HuH-7.5 (cell line): ENCODE measurements at regions not wholly inside any gene's neighbourhood (a gene's known extent, or its start where the extent isn't known, plus 50 kb on each side); places are given as distances from the start of the nearest gene placed in this dataset.
"Not testable (repeated sequence)": the region's sequence is repeated elsewhere in the genome, so short reads cannot be mapped to it uniquely, and the experiment has no call there.

Experiments used
- DNase-seq: peaks from one replicate; pipeline ENCODE4 v3.0.0; 2011; ENCODE audit warnings: low spot score

DNA sequence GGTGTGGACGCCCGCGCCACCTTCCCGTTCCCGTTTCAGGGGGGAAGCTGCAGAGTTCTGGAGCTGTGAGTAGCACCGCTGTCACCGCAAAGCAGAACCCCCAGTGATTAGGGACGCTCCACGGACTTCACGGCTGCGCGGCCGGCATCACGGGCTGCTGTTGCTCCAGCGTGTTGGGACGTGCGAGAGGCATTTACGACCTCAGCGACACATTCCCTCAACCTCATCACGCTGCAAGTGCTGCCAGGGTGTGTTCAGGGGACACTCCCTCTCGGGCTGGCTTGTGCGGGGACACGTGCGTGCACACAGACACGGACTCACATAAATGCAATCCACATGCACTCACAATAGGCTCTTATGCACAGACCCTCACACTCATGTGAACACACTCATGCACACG is 187.9 kb downstream of the NPIPB11 start:
- not testable (repeated sequence) for DNase-seq

DNA sequence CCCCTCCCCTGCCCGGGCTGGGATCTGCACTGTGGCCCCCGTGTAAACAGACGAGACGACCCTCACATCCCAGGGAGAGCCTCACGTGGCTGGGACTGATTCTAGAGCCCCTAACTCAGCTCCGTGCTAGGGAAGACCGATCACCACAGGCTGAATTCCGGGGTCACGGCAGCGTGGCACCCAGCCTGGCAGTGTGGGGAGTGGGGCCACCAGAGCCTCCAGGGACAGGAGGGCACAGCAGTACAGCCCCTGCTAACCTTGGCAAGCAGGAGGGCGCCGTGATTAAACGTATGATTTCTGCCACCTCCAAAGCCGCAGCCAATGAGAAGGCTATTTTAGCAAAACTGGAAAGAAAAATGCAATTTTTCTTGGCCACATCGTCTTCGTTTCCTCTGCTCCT is 188.3 kb downstream of the NPIPB11 start:
- not testable (repeated sequence) for DNase-seq

DNA sequence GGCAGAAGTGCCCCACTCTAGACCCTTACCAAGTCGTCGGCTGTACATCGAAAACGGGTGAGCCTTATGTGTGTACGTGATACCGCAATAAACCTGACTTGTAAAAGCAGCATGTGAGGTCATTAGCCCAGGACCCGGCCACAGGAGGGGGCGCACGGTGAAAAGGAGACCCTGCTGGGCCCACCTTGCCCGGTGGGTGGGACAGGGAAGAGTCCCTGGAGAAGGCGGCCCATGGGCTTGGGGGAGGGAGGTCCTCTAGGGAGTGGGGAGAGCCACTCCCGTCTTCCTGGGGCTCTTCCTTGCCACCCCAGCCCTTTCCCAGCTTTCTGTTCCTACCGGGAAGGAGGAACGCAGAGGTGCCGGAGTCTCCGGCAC is 188.8 kb downstream of the NPIPB11 start:
- DNase-seq = not testable (repeated sequence)

DNA sequence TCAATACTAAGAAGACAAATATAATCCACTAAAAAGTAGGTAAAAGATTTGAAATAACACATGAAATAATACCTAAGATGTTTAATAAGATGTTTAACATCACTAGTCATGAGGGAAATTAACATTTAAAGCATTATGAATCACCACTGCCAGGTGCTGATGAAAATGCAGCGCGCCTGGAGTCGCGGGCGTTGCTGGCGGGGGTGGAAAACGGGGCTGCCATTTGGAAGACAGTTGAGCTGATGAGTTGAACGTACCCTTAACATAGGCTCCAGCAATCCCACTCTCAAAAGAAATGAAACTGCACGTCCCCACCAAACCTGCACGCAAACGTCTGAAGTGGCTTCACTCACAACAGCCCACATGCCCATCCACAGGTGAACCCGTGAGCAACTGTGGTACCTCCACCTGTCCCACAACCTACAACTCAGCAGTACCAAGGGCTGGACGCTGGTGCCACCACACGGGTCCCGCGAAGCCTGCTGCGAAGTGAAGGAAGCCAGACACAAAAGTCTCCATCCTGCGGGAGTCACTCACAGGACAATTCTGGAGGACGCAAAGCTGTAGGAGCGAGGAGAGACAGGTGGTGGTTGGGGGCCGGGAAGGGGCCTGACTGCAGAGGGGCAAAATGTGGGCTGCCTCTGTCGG is 189.3 kb downstream of the NPIPB11 start:
- DNase-seq = not testable (repeated sequence)

DNA sequence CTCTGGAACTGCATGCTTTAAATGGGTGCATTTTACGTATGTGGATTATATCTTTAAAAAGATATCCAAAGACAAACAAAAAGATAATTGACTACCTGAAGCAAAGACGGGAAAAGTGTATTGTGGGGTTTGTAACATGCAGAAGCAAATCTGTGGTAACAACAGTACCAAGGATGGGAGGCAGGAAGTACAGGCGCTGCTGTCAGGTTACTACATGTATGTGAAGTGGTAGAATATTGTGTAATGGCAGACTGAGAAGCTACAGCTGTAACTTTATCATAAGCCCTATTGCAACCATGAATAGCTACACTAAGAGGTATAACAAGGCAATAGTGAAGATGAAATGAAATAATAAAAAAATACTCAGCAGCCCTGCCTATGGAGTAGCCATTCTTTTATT is 192.7 kb downstream of the NPIPB11 start:
- DNase-seq = not testable (repeated sequence)

DNA sequence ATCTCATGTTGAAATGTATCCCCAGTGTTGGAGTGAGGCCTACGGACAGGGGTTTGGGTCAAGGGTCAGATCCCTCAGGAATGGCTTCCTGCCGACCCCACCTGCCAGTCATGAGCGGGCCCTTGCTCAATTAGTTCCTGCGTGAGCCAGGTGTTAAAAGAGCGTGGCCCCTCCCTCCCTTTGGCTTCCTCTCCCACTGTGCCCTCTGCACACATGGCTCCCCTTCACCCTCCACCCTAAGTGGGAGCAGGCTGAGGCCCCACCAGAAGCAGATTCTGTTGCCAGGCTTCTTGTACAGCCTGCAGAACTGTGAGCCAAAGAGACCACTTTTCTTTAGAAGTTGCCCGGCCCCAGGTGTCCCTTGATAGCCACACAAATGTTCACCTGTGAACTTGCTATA is 193.3 kb downstream of the NPIPB11 start:
- DNase-seq = not testable (repeated sequence)

DNA sequence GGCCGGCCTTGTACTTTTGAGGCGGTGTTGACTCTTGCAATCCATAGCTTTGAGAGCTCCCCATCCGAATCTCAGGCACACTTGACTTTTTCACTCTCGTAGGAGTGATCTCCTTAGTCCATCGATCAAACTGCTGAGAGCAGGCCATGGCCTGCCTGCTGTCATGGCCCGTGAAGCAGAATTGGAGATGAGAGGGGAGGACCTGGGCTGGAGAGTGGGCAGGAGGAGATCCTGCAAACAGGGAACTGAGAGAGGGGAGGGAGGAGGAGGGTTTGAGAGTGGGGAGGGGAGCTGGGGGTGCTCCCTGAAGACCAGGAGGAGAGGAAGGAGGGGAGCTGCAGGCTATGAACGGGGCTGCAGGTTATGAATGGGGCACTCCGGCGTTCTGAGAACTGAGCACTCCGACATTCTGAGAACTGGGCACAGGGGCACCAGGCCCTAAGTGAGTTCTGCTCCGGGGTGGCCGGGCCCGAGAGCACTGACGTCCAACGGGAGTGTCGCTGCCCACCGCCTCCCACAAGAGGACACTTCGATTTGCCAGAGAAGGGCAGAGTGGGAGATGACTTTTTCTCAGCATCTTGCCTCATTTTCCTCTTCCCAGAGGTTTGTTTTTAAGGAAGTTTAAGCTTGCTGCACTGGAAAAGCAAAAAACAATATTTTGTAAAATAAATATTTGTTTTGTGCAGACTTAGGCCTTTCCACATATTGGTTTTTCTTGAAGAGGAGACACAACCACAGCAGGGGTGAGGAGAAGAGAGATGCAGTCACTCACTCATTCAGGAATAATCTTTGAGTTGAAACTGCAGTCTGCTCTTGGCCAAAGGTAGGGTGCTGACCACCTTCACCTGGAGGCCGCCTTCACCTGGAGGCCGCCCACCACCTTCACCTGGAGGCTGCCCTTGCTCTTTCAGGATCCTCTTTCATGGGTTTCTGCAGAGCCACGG is 194.2 kb downstream of the NPIPB11 start:
- not testable (repeated sequence) for DNase-seq

DNA sequence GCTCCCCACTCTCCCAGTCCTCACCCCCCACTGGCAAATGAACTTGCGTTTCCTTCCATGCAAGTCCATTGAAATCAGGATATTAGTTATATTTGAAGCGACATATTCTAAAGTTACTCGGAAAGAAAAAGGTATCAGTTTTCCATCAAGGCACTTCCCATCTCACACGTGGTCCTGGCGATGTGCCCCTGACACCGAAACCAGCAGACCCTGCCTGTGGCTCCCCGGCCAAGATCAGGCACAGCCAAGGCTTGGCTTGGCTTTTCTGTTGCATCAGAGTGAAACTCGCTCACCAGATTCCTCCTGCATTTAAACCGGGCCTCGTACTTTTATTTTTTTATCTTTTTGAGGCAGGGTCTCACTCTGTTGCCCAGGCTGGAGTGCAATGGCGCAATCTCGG is 195.1 kb downstream of the NPIPB11 start:
- not testable (repeated sequence) for DNase-seq

DNA sequence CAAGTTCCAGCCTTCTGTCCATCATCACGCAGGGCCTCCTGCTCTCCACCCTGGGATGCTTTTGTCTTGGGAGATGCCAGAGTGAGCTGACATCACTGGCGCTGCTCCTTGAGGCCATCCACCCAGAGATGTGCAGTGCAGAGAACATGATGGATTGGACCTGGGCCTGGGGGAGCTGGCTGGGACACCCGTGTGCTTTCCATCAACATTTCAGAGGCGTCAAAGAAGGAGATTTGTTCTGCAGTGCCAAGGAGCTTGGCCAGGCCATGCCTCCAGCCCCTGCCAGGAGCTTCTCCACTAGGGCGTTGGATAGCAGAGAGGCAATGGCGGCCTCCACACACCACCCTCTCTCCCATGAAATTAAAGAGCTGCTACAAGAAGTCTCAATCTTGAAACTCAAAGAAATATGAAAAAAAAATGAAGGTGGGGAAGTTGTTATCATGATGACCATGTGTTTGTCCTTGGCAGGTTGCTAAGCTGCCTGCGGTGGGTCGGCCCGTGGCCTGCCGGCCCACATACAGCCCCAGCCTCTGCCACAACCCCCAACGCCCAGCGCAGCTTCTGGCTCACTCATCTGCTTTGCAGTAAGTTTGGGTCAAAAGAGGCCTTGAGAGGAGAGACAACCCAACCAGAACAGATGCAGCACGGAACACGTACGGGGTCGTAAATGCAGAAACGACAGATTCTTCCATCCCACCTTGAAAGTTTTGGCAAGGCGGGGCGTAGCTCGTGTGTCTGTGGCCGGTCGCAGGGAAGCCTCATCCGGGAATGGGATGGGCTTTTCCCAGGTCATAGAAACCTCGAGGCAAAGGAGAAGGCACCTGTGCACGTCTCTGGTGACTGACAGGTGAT is 196.0 kb downstream of the NPIPB11 start:
- DNase-seq = not testable (repeated sequence)

DNA sequence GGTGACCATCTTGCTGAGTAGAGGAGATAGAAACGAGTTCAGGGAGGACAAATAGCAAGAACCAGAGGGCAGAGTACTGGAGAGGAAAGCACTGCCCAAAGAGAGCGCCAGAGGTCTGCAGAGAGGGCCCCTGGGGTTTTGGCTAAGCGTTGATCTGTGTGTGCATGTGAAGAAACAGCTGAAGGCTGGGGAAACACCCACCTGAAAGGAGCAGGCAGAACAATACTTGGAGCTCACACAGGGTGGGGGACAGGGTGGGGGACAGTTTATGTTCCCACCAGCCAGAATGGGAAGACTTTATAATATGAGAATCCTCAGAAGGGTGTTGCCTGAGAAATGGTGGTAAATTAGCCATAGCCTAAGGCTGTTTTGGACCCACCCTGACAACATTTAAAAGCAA is 200.4 kb downstream of the NPIPB11 start:
- not testable (repeated sequence) for DNase-seq

DNA sequence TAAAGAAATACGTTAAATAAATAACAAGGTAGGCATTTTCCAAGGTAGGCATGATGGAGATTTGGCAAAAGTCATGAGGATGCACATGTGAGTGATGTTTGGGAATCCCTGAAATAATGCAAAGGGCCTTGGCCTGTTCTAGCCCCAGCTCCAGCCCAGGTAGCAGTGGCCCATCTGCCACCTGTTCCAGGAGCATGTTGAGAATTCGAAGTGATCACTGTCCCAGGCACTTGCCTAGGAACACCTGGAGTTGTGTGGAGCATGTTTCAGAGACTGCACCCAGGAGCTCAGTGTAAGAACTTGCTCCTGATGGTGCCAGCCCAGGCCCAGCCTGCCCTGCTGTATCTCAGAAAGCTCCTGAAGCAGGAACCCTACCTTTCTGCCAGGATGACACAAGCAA is 201.4 kb downstream of the NPIPB11 start:
- not testable (repeated sequence) for DNase-seq

DNA sequence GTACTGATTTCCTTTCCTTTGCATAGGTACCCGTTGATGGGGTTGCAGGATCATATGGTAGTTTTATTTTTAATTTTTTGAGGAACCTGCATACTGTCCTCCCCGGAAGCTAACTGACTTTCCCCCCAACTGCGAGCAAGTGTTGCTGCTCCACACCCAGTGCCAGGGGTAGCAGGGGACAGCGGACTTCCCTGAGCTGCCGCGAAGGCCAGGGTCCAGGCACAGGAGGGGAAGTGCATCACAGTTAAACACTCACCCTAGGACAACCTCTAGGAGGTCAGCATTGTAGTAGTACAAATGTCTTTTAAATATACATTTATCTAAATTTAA is 201.7 kb downstream of the NPIPB11 start:
- DNase-seq = no peak

DNA sequence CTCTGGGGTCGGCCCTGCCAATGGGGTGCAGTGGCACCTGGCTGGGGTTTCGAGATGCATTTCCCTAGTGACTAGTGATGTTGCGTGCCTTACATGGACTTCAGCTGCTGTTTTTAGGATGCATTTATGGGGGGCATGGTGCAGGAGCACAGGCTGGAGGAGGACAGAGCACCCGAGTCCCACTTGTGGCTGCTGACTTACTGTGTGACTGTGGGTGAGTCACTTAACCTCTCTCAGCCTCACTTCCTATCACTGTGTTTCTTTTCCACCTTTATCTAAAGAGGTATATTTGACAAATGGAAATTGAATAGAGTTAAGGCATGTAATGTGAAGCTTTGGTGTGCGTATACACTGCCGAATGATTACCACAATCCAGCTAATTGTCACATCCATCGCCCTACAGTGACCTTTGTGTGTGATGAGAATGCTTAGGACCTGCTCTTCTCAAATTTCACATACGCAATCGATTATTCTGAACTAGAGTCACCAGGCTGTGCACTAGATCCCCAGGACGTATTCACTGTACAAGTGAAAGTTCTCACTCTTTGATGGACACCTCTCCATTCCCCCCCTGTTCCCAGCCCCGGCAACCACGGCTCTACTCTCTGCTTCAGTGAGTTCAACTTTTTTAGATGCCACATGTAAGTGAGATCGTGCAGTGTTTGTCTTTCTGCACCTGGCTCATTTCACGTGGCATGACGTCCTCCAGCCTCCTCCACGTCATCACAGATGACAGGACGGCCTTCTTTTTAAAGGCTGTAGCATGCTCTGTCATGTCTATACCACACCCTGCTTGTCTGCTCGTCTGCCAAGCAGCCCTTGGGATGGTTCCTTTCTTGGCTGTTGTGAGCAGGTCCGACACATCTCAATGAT is 202.3 kb downstream of the NPIPB11 start:
- not testable (repeated sequence) for DNase-seq

DNA sequence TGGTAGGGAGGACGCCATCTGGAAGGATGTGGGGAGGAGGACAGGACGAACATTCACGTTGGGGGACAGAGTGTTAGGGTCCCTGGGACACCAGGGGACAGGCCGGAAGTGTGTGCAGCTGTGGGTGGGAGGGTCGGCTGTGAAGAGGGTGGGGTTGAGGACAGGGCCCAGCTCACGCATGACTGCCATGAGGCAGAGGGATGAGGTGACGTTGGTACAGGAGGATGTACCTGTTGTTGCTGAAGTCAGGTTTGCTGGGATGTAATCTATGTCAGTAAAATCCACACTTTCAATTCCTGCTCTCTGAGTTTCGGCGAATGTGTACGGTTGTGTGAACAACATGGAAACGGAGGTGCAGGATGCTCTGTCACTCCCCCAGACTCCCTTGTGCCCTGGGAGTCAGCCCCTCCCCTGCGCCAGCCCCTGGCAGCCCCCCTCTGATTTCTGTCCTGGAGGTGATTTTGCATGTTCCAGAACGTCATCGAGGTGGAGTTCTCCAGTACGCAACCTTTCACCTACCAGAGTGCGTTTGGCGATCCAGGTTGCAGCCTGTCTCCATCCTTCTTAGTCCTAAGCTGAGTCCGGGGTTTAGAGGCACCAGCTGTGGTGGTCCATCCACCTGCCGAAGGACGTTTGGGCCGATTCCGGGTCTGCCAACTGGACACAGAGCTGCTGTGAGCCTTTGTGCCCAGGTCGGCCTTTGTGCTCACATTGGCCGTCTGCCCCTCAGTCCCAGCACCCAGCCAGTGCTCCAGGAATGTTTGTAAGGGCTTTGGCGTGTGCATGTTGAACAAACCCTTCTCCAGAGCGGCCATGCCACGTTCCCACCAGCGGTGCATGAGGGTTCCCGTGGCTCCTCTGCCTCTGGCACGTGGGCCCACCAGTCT is 203.2 kb downstream of the NPIPB11 start:
- not testable (repeated sequence) for DNase-seq

DNA sequence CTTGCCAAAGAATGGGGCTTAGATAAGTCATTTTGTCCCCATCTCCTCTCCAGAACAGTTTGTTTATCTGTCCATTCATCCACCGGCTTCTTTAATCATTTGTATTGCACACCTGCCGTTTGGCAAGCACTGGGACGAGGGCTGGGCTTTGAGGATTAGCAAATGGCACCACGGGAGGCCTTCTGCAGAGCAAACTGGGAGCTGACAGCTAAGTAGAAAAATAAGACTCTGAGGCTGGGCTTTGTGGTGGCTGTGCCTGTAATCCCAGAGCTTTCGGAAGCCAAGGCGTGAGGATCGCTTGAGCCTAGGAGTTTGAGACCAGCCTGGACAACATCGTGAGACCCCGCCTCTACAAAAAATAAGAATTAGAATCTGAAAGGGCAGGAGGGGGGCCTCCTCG is 203.9 kb downstream of the NPIPB11 start:
- DNase-seq = not testable (repeated sequence)

DNA sequence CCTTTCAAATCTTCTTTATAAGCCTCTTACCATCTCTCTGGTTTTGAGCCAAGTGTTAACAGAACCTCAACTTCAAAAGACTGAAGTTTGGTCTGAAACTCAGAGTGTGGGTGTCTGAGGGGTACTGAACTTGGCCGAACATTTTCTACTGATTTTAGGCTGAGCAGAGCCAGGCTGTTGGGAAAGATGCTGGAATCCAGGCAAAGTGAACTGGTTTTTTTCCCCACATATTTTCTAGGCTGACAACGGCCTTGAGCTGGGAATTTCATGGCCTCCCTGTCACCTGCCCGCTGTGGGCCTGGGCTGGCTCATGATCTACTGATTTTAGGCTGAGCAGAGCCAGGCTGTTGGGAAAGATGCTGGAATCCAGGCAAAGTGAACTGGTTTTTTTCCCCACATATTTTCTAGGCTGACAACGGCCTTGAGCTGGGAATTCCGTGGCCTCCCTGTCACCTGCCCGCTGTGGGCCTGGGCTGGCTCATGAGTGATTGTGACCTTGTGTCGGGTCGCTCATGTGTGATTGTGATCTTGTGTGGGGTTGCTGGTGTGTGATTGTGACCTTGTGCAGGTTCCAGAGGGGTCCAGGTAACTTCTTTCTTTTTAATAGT is 204.4 kb downstream of the NPIPB11 start:
- not testable (repeated sequence) for DNase-seq

DNA sequence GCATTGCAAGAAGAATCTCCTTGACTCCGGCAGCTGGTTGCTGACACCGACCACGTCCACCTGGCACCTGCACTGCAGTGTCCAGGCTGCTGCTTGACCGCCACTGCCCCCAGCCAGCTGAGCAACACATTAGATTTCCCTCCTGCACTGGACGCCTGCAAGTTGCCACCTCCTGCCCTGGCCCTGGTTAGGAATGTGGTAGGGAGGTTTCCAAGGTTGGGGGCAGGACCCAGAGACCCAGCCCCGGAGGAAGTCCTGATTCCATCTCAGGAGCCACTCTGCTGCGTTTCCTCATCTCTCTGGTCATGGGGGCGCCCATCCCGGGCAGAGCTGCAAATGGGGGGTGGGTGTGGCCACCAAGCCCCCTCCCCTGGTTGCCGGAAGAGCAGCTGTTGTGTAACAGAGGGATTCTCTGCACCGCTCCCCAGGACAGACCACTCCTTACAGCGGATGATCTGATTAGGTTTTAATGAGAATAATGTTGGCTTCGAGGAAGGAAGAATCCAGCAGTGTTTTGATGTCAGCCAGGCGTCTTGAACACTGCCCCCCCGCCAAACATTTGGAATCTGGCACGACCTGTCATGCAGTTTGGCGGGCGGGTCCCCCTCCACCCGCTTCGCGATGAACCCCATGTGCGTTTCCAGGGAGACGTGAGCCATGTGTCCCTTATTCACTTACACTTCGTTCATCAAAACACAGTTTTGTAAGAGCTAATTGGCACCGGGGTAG is 205.1 kb downstream of the NPIPB11 start:
- DNase-seq = not testable (repeated sequence)

DNA sequence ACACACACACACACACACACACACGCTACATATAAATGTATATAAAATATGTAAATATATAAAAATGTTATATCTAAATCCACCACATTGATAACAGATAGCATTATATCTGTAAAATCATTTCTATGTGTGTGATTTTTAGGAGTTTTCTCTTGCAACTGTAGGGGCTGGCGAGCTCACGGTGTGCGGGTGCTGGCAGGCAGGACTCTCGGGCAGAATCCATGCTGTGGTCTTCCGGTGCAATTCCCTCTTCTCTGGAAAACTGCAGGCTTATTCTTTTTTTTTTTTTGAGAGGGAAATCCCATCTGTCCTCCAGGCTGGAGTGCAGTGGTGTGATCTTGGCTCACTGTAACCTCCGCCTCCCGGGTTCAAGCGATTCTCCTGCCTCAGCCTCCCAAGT is 205.8 kb downstream of the NPIPB11 start:
- DNase-seq = not testable (repeated sequence)

DNA sequence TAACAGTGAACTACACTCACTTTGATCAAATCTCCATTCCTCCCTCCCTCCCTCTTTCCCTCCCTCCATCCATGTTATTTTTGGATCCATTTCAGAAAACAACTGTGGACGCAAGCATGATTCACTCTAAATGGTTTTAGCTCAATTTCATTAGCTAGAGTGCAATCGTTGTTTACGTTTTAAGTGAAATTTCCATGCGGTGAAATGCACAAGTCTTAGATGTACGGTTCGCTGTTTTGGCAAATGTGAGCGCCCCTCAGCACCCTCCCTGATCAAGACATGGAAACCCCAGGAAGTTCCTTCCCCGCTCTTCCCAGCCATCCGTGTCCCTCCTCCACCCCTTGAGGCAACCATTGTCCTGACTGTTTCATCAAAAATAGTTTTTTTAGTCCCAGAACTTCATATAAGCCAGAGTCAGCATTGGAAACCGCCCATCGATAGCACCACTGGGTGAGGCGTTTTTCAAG is 206.3 kb downstream of the NPIPB11 start:
- not testable (repeated sequence) for DNase-seq
